HG03066 (cell line): ENCODE measurements at regions not wholly inside any gene's neighbourhood (a gene's known extent, or its start where the extent isn't known, plus 50 kb on each side); places are given as distances from the start of the nearest gene placed in this dataset.
"Not testable (repeated sequence)": the region's sequence is repeated elsewhere in the genome, so short reads cannot be mapped to it uniquely, and the experiment has no call there.

Source experiments
- ATAC-seq: cut with Tn5 transposase; IDR thresholded peaks from one replicate; pipeline ENCODE4 v1.9.1; 2021; ENCODE audit warnings: low read depth; ENCODE audit not compliant: unreplicated experiment

DNA sequence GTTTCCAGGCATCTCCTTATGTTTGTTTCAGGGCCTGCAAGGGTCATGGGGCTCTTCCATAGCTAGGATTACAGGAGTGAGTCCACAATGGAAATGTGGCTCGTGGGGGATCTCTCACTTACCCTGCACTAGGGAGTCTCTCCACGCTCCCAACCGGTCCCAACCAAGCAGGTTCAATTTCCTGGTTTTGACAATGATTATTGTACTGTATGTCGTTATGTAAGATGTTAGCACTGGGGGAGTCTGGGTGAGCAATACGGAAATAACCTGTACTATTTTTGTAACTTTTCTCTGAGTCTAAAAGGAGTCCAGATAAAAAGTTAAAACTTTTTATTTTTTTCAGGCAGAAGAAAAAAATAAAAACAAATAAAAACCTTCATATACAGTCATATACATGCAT is 325.7 kb upstream of the RGS6 start:
- ATAC-seq, result no peak

DNA sequence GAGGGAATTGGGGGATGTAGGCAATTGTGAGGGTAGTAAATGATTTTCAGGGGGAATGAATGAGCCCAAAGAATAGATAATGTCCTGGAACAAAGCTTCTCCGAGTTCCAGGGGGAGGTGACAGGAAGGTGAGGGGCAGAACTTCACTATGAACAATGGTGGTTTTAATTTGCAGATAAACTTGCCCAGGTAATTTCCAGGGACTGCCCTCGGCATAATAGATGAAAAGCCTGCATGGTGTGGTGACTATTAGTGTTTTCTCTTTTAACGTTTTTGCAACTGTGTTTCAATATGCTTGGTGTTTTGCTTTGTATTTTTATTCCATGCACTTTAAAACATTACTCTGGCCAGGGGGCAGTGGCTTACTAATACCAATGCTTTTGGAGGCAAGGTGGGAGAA is 325.2 kb upstream of the RGS6 start:
- ATAC-seq, result no peak

DNA sequence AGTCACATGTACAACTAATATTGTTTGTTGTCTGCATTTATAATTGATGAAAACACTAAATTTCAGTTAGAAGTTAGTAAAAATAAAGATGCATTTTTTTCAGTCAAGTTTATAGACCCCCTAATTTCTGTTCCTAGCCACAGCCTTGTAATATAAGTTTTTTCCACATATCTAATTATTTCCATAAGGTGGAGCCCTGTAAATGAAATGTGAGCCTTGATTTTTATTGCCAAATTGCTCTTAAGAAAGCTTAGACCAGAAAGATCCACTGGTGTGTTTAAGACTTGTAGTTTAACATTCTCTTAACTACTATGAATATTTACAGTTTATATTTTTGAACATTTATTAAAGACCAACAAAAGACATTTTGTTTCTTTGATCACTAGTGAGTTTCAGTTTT is 322.1 kb upstream of the RGS6 start:
- ATAC-seq, result no peak

DNA sequence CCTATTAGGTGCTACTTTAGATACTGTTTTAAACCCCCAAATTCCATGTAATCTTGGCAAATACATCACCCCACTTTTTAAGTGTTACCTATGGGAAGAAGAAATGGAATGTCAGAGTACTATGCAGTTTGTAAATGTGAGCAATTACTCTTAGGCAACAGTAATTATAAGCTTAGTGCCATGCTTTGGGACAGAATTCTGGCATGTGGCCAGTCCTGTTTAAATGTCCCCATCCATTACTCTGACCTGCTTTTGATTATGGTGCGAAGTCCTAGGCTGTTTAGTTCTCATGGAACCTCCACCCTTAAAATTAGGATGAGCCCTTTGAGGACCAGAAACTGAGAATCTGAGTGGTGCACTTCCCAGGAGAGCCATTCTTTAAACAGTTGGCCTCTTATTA is 321.4 kb upstream of the RGS6 start:
- ATAC-seq, result no peak

DNA sequence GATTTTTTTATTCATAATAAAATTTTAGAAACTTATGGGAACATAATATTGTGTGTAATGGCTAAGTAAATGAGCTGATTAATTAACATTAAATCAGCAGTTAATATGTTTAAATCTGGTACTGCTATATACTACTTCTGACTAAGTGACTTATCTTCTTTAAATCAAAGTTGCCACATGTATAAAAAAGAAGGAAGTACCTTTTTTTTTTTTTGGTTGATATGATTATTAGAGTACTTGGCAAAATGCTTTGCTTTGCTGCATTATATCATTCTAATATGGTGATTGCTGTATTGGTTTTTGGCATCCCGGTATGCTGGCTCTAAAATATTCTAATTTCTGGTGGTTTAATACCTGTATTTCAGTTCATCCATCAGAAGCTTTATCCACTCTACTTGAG is 319.1 kb upstream of the RGS6 start:
- no peak for ATAC-seq

DNA sequence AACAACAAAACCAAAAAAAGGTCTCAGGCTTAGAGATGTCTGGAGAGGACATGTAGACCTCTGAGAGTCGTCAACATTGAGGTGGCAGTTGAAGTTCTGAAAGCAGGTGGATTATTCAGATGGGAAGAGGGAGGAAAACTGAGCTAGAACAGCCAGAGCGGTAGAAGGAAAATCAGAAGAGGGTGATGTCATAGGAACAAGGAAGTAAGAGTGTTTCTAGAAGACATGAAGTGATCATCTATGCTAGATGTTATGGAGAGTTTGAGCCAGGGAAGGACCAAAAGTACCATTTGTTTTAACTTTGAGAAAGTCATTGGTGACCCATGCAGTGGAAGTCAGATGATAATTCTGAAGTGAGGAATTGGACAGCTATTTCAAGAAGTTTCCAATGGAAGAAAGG is 316.2 kb upstream of the RGS6 start:
- ATAC-seq, result no peak

DNA sequence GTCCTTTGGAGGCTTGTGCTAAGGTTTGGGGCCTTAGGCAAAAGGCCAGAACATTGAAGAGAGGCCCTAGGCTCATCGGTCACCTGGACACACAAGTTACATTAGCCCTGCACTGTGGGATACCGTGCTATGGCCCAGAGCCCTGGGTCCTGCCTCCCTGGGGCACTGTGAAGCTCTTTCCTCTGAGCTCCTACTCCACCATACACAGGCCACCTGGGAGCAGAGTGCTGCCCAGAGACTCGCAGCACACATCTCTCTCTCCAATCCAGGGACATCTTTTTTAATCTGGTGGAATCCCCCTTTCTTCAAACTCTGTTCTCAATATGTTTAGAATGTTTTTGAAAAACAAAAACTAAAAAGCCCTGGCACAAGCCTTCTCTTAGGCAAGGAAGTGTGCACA is 314.2 kb upstream of the RGS6 start:
- ATAC-seq, result no peak

DNA sequence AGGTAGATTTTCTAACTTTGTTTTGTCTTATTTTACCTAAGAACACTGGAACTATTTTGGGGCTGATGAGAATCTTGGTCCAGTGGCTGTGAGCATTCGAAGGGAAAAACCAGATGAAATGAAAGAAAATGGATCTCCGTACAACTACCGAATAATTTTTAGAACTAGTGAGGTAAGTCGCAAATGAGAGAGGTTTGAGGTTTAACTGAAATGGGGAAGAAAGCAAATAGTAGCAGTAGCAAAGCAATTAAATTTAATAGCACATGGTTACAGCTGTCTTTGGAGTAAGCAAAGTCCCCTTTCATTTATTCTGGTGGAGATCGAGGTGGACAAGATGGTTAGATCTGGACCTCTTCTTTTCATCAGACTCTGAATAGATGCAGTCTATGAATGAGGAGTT is 313.5 kb upstream of the RGS6 start:
- no peak for ATAC-seq

DNA sequence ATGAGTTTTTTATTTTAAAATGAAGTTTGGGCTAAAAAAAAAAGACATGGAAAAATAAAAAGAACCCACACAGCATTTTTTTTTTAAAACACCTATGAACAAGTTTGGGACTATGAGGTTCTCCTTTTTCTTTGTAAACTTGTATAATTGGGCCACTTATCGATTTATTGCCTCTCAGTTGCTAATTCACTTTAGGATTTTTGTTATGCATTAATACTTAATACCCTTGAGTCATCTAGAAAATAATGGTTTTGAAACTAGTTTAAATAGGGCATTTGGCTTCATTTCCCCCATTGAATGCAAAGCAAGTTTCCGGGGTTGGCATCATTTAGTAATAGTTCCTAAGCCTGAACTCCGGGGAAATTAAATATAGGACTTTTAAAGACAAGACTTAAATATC is 312.8 kb upstream of the RGS6 start:
- no peak for ATAC-seq

DNA sequence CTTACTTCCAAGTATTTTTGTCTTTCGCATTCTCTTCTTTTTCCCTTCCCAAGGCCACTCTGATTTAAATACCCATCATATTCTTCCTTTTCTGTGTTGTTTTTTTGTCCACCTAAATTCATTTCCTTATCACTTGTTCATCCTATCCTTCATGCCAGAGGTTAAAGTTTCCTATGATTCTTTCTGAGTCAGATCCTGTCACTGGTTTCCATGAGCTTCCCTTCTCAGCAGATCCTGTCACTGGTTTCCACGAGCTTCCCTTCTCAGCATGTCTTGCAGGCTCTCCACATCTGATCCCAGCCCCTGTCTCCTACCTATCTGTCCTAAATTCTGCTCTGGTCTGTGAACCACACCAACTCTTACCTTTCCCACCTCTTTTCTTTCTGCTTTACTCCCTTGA is 311.8 kb upstream of the RGS6 start:
- ATAC-seq, result no peak

DNA sequence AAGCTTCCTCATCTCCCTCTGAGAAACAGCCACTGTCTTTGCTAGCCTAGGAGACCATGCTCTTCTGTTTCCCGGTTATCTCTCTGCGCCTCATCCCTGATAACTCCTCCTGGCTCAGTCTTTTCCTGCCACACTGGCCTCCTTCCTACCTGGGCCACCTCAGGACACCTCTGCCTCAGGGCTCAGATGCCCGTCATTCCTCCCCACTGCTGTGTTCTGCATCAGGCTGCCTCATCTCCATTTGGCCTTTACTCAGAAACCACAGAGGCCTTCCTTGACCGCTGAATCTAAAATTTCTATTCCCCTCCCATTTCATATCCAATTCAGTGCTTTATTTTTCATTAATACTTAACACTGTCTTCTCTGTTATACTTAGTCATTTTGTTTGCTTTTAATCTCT is 311.0 kb upstream of the RGS6 start:
- ATAC-seq, result no peak

DNA sequence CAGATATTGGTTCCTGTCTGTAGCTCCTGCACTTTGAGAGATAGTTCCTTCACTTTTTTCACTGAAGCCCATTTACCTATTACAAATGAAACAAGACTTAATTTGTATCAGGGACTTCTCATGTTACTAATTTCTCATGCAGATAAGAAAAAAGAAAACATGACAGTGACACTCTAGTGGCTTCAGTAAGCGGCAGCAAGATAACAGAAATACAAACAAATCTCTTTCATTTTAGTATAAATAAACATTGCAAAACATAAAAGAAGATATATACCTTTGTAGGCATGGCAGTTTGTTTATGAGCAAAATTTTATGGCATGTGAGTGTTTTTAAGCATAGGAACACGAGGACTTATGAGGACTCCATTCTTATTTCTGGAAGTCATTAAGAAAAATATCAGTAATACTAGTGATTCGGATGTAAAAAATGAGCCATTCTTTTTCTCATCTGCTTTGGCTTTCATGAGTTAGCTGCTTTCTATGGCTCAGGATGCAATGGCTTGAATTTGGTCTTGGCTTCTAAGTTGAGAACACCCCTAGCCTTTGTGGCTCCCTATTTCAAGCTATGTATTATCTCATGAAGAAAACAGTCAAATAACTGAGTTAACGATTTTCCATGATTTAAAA is 310.1 kb upstream of the RGS6 start:
- no peak for ATAC-seq

DNA sequence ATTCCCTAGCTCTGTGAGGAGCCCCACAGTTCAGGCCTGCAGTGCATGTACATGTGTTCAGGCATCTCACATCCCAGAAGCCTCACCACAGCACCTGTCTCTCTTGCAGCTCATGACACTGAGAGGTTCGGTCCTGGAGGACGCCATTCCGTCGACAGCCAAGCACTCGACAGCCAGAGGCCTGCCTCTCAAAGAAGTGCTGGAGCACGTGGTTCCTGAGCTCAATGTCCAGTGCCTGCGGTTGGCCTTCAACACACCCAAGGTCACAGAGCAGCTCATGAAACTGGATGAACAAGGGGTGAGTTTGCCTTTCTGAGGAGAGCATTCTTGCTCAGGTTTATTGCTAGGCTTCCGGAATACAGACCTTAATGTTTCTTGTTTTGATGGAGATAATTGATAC is 308.3 kb upstream of the RGS6 start:
- ATAC-seq, result no peak

DNA sequence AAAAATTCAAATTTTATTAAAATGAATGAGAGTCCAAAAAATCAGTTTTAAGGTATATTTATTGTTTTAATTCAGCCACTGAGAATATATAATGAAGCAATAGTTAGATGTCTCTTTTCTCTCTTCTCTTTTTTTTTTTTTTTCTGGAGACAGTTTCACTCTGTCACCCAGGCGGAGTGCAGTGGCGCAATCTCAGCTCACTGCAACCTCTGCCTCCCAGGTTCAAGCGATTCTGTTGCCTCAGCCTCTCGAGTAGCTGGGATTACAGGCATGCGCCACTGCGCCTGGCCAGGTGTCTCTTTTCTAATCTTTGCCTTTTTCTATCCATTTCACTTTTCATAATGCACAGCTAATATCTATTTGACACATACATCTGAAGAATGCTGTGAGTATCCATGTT is 307.1 kb upstream of the RGS6 start:
- ATAC-seq, result no peak

DNA sequence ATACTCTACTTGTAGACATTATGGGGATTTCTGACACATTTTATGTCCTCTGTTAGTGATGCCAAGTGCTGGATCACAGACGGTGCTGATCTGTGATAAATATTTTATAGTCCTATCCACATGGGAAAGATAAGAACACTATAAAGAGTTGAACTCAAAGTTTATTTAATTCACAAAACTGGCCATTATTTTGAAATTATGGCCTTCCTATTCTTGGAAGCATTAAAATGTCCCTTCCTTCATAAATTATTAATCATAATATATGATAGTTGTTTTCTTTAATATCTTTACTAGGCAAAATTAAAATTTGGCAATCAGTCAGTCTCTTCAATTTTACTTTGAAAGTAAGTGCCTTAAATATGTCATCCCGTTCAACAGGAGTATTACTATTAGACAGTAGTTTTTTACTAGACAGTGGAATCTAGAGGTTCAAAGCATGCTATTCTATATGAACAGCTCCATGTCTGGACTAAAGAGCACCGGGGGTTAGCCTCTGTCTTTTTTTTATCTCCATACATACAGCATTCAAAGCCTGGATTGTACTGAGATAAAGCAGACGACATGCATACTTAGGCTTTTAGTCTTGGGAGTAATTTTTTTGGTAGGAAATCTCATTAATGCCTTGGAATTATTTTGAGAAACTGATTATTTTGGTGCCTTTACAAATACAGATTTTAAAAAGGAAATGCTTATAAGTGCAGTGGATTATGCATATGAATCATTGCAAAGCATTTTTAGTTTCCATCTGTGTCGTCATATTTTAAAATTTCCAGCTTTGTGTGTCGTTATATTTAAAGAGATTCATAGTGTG is 306.1 kb upstream of the RGS6 start:
- ATAC-seq, result no peak

DNA sequence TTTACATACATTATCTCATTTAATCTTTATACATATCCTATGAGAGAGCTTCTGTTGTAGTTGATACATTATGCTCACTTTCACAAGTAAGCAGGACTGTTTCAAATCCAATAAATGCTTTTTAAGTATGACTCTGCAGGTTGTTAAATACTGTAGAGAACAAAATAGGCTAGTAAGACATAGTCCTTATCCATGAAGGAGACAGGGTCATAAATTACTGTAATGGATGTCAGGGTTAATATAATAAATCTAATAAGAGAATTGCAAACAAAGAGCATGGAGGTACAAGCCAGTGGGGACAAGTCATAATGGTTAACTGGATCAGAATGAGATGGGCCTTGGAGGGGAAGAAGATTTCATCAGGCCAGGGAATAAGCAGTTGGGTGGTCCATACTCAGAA is 303.8 kb upstream of the RGS6 start:
- no peak for ATAC-seq

DNA sequence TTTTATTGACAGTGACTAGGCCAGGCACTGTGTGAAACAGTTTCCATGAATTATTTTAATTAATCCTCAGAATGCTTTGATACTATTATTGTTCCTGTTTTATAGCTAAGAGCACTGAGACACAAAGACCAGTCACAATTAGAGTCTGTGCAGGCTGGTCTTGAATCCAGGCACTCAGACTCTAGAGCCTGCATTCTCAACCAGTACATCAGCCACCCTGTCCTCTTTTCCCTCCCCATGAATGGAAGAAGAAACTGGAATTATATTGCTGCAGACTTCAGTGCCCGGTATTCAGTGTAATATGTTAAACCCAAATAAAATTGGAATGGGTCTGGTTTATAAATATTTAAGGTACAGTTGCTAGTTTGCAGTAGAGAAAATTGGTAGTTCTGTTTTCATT is 303.0 kb upstream of the RGS6 start:
- no peak for ATAC-seq

DNA sequence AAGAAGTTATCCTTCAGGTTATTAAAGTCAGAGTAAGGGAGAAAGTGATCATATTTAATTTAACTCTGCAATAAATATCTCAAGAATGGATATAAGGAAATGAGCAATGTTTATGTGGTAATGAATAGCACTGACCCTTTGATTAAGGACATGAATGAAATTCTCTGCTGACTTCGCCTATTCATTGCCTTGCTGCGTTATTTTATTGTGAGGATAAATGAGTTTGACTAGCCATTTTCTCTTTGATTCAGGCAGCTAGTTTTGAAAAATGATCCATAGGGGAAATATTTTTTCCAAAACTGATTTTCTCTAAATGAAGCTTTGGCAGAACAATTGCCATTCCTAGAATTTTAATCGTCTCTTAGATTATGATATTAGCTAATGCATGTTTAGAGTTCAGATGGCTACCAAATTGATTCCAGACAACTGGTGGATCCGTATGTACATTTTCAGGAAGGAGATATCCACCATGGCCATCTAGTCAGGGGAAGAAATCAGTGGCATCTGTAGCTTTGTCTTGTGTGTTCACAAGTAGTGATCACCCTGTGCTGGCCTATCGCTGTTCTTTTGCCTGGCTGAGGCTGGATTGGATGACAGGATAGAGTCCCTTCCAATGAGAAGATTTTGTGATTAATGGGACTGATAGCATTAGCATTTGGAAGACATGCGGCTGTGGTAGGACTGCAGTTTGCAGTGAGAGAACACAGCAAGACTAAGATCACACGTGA is 302.3 kb upstream of the RGS6 start:
- no peak for ATAC-seq

DNA sequence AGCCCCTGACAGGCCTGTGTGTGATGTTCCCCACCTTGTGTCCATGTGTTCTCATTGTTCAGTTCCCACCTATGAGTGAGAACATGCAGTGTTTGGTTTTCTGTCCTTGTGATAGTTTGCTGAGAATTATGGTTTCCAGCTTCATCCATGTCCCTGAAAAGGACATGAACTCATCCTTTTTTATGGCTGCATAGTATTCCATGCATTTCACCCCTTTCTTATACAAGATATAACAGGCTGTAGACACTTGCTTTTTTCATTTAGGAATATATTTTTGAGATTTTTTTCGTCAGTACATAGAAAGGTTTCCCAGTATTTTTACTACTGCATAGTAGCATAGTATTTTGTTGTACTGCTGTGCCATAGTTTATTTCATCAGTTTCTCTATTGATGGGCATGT is 301.2 kb upstream of the RGS6 start:
- not testable (repeated sequence) for ATAC-seq

DNA sequence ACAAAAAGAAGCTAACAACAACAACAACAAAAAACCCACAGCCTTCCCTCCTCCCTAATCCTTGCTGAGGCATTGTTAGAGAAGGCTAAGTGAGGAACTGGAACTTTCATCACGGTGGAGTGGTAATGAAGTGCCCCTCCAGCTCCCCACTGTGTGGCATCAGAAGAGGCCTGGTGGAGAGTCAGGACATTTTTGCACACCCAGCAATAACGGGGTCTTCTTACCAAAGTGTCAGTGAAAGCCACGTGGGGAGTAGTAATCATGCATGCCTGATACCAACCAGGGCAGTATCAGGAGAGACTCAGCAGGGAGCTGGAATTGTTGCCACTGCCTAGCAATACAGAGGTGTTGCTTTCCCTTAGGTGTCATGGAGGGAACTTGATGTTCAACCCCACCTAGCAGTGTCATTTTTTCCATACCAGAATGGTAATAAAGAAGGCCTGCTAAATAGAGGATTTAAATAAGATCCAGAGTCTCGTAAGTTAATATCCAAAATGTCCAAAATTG is 299.7 kb upstream of the RGS6 start:
- no peak for ATAC-seq

DNA sequence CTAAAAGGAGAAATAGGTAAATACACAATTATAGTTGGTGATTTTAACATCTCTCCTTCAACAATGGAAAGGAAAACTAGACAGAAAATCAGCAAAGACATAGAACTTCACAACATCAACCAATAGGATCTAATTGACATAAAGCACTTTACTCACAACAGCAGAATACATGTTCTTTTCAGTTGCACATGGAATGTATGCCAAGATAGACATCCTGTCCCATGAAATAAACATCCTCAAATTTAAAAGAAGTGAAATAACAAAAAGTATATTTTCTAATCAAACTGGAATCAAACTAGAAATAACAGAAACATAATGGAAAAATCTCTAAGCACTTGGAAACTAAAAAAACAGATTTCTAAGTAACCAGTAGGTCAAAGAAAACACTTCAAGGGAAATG is 296.2 kb upstream of the RGS6 start:
- ATAC-seq, result no peak
